ENCODE measurements at regions not wholly inside any gene's neighbourhood (a gene's known extent, or its start where the extent isn't known, plus 50 kb on each side); places are given as distances from the start of the nearest gene placed in this dataset.

DNA sequence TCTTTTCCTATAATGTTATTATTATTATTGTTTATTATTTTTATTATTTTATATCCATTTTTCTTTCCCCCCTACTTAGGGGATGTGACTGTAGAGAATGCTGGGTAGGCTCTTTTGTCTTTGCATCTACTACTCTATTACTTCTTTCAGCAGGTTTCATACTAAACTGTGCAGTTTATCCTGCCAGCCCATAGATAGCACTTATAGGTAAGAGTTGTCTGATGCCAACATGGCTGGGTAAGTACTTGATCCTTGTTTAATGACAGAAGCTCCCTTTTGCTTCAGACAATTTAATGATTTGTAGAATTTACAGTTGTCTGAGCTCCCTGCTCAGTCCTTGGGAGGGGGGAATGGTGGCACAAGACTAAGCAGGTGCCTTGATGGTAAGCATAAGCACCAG, 262.9 kb upstream of the CDH2 start:
- no peak overlapping the region for H4K12ac ChIP-seq (ENCODE audit: low read depth, low read length)
- H2BK5ac ChIP-seq (ENCODE audit: low read depth, low read length, poor library complexity), result no peak overlapping the region
- no peak overlapping the region for H2BK120ac ChIP-seq (ENCODE audit: insufficient read depth, low read length, poor library complexity)
- no peaks in the 10 kb centered on the region for H3K4me1 ChIP-seq (ENCODE audit: control insufficient read depth in 1 of 2, insufficient read depth in 2 of 2, low read length in 2 of 2)
- no peaks in the 10 kb centered on the region for H3K27me3 ChIP-seq (ENCODE audit: insufficient read depth, low read length)
- no peak overlapping the region for H2AK5ac ChIP-seq (ENCODE audit: low read length)
- no peak overlapping the region for H3K4me3 ChIP-seq (ENCODE audit: low read depth, low read length)
- no peaks in the 10 kb centered on the region for H3K79me2 ChIP-seq (ENCODE audit: control insufficient read depth, insufficient read depth, low read length, poor library complexity)
- H4K91ac ChIP-seq (ENCODE audit: low read depth, low read length), result no peak overlapping the region
- no peaks in the 10 kb centered on the region for H3K9me3 ChIP-seq (ENCODE audit: insufficient read depth, low read depth, low read length)
- no peak overlapping the region for H3K14ac ChIP-seq (ENCODE audit: low read length)
- H3K4ac ChIP-seq (ENCODE audit: low read depth, low read length), result no peak overlapping the region
- no peak overlapping the region for H2BK12ac ChIP-seq (ENCODE audit: low read length)
- H3K18ac ChIP-seq (ENCODE audit: low read length), result no peak overlapping the region
- no peak overlapping the region for H3K9ac ChIP-seq (ENCODE audit: low read length)
- no peak overlapping the region for H2AFZ ChIP-seq (ENCODE audit: insufficient read depth, low read length, poor library complexity)
- no peak for DNase-seq
- no peak overlapping the region for H3K4me2 ChIP-seq (ENCODE audit: low read length)
- H3K23ac ChIP-seq (ENCODE audit: low read length), result no peak overlapping the region
- H3K36me3 ChIP-seq (ENCODE audit: control insufficient read depth in 1 of 2, insufficient read depth in 2 of 2, low read length in 2 of 2), result no peaks in the 10 kb centered on the region
- no peaks in the 10 kb centered on the region for H3K79me1 ChIP-seq (ENCODE audit: low read length)
- no peak overlapping the region for H3K27ac ChIP-seq (ENCODE audit: low read depth, low read length)
- no peak overlapping the region for H4K8ac ChIP-seq (ENCODE audit: low read depth, low read length)

DNA sequence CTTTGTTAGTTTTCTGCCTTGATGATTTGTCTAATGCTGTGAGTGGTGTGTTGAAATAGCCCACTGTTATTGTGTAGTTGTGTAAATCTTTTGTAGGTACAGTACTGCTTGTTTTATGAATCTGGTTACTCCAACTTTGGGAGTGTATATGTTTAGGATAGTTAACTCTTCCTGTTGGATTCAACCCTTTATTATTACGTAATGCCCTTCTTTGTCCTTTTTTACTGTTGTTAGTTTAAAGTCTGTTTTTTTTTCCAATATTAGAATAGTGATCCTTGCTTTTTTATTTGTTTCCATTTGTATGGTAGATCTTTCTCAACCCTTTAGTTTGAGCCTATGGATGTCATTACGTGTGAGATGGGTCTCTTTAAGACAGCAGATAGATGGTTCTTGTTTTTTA, 261.5 kb upstream of the CDH2 start:
- no peak overlapping the region for H3K23ac ChIP-seq (ENCODE audit: low read length)
- WGBS (ENCODE audit: extremely low coverage, insufficient coverage, insufficient read length), result no CpG with 5 or more reads among the region's 2 CpGs
- H3K18ac ChIP-seq (ENCODE audit: low read length), result no peak overlapping the region
- H3K79me1 ChIP-seq (ENCODE audit: low read length), result no peaks in the 10 kb centered on the region
- no peak overlapping the region for H4K8ac ChIP-seq (ENCODE audit: low read depth, low read length)
- H3K4me3 ChIP-seq (ENCODE audit: low read depth, low read length), result no peak overlapping the region
- H2BK12ac ChIP-seq (ENCODE audit: low read length), result no peak overlapping the region
- no peak overlapping the region for H4K12ac ChIP-seq (ENCODE audit: low read depth, low read length)
- no peaks in the 10 kb centered on the region for H3K9me3 ChIP-seq (ENCODE audit: insufficient read depth, low read depth, low read length)
- H3K4ac ChIP-seq (ENCODE audit: low read depth, low read length), result no peak overlapping the region
- H3K4me2 ChIP-seq (ENCODE audit: low read length), result no peak overlapping the region
- no peaks in the 10 kb centered on the region for H3K79me2 ChIP-seq (ENCODE audit: control insufficient read depth, insufficient read depth, low read length, poor library complexity)
- DNase-seq, result no peak
- H2BK120ac ChIP-seq (ENCODE audit: insufficient read depth, low read length, poor library complexity), result no peak overlapping the region
- no peak overlapping the region for H3K14ac ChIP-seq (ENCODE audit: low read length)
- H2AFZ ChIP-seq (ENCODE audit: insufficient read depth, low read length, poor library complexity), result no peak overlapping the region
- H3K9ac ChIP-seq (ENCODE audit: low read length), result no peak overlapping the region
- no peaks in the 10 kb centered on the region for H3K4me1 ChIP-seq (ENCODE audit: control insufficient read depth in 1 of 2, insufficient read depth in 2 of 2, low read length in 2 of 2)
- no peak overlapping the region for H2BK5ac ChIP-seq (ENCODE audit: low read depth, low read length, poor library complexity)
- no peaks in the 10 kb centered on the region for H3K36me3 ChIP-seq (ENCODE audit: control insufficient read depth in 1 of 2, insufficient read depth in 2 of 2, low read length in 2 of 2)
- H3K27me3 ChIP-seq (ENCODE audit: insufficient read depth, low read length), result no peaks in the 10 kb centered on the region
- H2AK5ac ChIP-seq (ENCODE audit: low read length), result no peak overlapping the region
- H3K27ac ChIP-seq (ENCODE audit: low read depth, low read length), result no peak overlapping the region
- H4K91ac ChIP-seq (ENCODE audit: low read depth, low read length), result no peak overlapping the region

DNA sequence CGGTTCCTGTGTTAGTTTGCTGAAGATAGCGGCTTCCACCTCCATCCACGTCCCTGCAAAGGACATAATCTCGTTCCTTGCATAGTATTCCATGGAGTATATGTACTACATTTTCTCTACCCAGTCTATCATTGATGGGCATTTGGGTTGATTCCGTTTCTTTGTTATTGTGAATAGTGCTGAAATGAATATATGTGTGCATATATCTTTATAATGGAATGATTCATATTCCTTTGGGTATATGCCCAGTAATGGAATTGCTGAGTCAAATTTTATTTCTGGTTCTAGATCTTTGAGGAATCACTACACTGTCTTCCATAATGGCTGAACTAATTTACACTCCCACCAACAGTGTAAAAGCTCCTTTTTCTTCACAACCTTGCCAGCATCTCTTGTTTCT, 255.4 kb upstream of the CDH2 start:
- no peak overlapping the region for H2BK12ac ChIP-seq (ENCODE audit: low read length)
- no peak overlapping the region for H4K91ac ChIP-seq (ENCODE audit: low read depth, low read length)
- no peak overlapping the region for H2AK5ac ChIP-seq (ENCODE audit: low read length)
- H3K18ac ChIP-seq (ENCODE audit: low read length), result no peak overlapping the region
- no peak overlapping the region for H3K4ac ChIP-seq (ENCODE audit: low read depth, low read length)
- no peaks in the 10 kb centered on the region for H3K27me3 ChIP-seq (ENCODE audit: insufficient read depth, low read length)
- no peak overlapping the region for H3K4me3 ChIP-seq (ENCODE audit: low read depth, low read length)
- no peak overlapping the region for H2BK120ac ChIP-seq (ENCODE audit: insufficient read depth, low read length, poor library complexity)
- no peaks in the 10 kb centered on the region for H3K9me3 ChIP-seq (ENCODE audit: insufficient read depth, low read depth, low read length)
- H3K27ac ChIP-seq (ENCODE audit: low read depth, low read length), result no peak overlapping the region
- H3K4me1 ChIP-seq (ENCODE audit: control insufficient read depth in 1 of 2, insufficient read depth in 2 of 2, low read length in 2 of 2), result no peaks in the 10 kb centered on the region
- H2BK5ac ChIP-seq (ENCODE audit: low read depth, low read length, poor library complexity), result no peak overlapping the region
- no peak overlapping the region for H3K14ac ChIP-seq (ENCODE audit: low read length)
- no peaks in the 10 kb centered on the region for H3K79me2 ChIP-seq (ENCODE audit: control insufficient read depth, insufficient read depth, low read length, poor library complexity)
- no CpG with 5 or more reads among the region's 5 CpGs for WGBS (ENCODE audit: extremely low coverage, insufficient coverage, insufficient read length)
- H4K12ac ChIP-seq (ENCODE audit: low read depth, low read length), result no peak overlapping the region
- no peaks in the 10 kb centered on the region for H3K36me3 ChIP-seq (ENCODE audit: control insufficient read depth in 1 of 2, insufficient read depth in 2 of 2, low read length in 2 of 2)
- no peak overlapping the region for H3K4me2 ChIP-seq (ENCODE audit: low read length)
- DNase-seq, result no peak
- H3K9ac ChIP-seq (ENCODE audit: low read length), result no peak overlapping the region
- no peak overlapping the region for H4K8ac ChIP-seq (ENCODE audit: low read depth, low read length)
- no peaks in the 10 kb centered on the region for H3K79me1 ChIP-seq (ENCODE audit: low read length)
- H3K23ac ChIP-seq (ENCODE audit: low read length), result no peak overlapping the region
- H2AFZ ChIP-seq (ENCODE audit: insufficient read depth, low read length, poor library complexity), result no peak overlapping the region

DNA sequence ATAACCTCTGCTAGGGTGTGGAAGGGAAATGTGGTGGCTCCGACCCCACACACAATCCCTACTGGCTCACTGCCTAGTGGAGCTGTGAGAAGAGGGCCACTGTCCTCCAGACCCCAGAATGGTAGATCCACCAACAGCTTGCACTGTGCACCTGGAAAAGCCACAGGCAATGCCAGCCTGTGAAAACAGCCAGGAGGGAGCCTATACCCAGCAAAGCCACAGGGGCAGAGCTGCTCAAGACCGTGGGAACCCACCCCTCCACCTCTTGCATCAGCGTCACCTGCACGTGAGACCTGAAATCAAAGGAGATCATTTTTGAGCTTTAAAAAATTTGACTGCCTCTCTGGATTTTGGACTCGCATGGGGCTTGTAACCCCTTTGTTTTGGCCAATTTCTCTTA, 249.0 kb upstream of the CDH2 start:
- peaks cover 3% of the 10 kb centered on the region for H3K9me3 ChIP-seq (ENCODE audit: insufficient read depth, low read depth, low read length)
- H2BK120ac ChIP-seq (ENCODE audit: insufficient read depth, low read length, poor library complexity), result no peak overlapping the region
- no peak overlapping the region for H2AK5ac ChIP-seq (ENCODE audit: low read length)
- H3K36me3 ChIP-seq (ENCODE audit: control insufficient read depth in 1 of 2, insufficient read depth in 2 of 2, low read length in 2 of 2), result no peaks in the 10 kb centered on the region
- WGBS (ENCODE audit: extremely low coverage, insufficient coverage, insufficient read length), result no CpG with 5 or more reads among the region's 5 CpGs
- no peak overlapping the region for H4K8ac ChIP-seq (ENCODE audit: low read depth, low read length)
- no peak overlapping the region for H3K14ac ChIP-seq (ENCODE audit: low read length)
- no peak overlapping the region for H3K18ac ChIP-seq (ENCODE audit: low read length)
- no peak overlapping the region for H3K4me3 ChIP-seq (ENCODE audit: low read depth, low read length)
- H3K79me1 ChIP-seq (ENCODE audit: low read length), result no peaks in the 10 kb centered on the region
- no peak overlapping the region for H3K4ac ChIP-seq (ENCODE audit: low read depth, low read length)
- no peak overlapping the region for H3K4me2 ChIP-seq (ENCODE audit: low read length)
- H2BK12ac ChIP-seq (ENCODE audit: low read length), result no peak overlapping the region
- H3K79me2 ChIP-seq (ENCODE audit: control insufficient read depth, insufficient read depth, low read length, poor library complexity), result no peaks in the 10 kb centered on the region
- no peak overlapping the region for H3K9ac ChIP-seq (ENCODE audit: low read length)
- no peak for DNase-seq
- H4K12ac ChIP-seq (ENCODE audit: low read depth, low read length), result no peak overlapping the region
- H3K23ac ChIP-seq (ENCODE audit: low read length), result no peak overlapping the region
- H3K27ac ChIP-seq (ENCODE audit: low read depth, low read length), result no peak overlapping the region
- no peak overlapping the region for H2BK5ac ChIP-seq (ENCODE audit: low read depth, low read length, poor library complexity)
- H3K27me3 ChIP-seq (ENCODE audit: insufficient read depth, low read length), result no peaks in the 10 kb centered on the region
- no peak overlapping the region for H4K91ac ChIP-seq (ENCODE audit: low read depth, low read length)
- no peak overlapping the region for H2AFZ ChIP-seq (ENCODE audit: insufficient read depth, low read length, poor library complexity)
- no peaks in the 10 kb centered on the region for H3K4me1 ChIP-seq (ENCODE audit: control insufficient read depth in 1 of 2, insufficient read depth in 2 of 2, low read length in 2 of 2)

DNA sequence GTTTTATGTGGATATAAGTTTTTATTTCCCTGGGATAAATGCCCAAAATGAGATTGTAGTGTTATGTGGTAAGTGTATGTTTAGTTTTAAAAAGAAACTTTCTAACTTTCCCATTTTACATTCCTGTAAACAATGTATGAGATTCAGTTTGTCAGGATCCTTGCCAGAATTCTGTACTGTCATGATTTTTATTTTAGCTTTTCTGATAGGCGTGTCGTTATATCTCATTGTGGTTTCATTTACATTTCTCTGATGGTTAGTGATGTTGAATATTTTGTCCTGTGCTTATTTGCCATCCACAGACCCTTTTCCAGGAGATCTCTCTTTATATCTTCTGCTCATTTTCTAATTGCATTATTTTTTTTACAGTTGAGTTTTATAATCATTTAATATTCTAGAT, 245.6 kb upstream of the CDH2 start:
- Histone ChIP-seq H3K9me3 (ENCODE audit: insufficient read depth, low read depth, low read length) (peaks cover 3% of the 10 kb centered on the region), H3K9ac (ENCODE audit: low read length) (no peak overlapping the region), H3K4me1 (ENCODE audit: control insufficient read depth in 1 of 2, insufficient read depth in 2 of 2, low read length in 2 of 2) (no peaks in the 10 kb centered on the region), H3K36me3 (ENCODE audit: control insufficient read depth in 1 of 2, insufficient read depth in 2 of 2, low read length in 2 of 2) (no peaks in the 10 kb centered on the region), H3K23ac (ENCODE audit: low read length) (no peak overlapping the region), H3K14ac (ENCODE audit: low read length) (no peak overlapping the region), H4K12ac (ENCODE audit: low read depth, low read length) (no peak overlapping the region), H3K79me1 (ENCODE audit: low read length) (no peaks in the 10 kb centered on the region), H3K18ac (ENCODE audit: low read length) (no peak overlapping the region), H3K79me2 (ENCODE audit: control insufficient read depth, insufficient read depth, low read length, poor library complexity) (no peaks in the 10 kb centered on the region), H2BK12ac (ENCODE audit: low read length) (no peak overlapping the region), H3K27ac (ENCODE audit: low read depth, low read length) (no peak overlapping the region), H3K27me3 (ENCODE audit: insufficient read depth, low read length) (no peaks in the 10 kb centered on the region), H2BK120ac (ENCODE audit: insufficient read depth, low read length, poor library complexity) (no peak overlapping the region), H2AFZ (ENCODE audit: insufficient read depth, low read length, poor library complexity) (no peak overlapping the region), H2BK5ac (ENCODE audit: low read depth, low read length, poor library complexity) (no peak overlapping the region), H4K8ac (ENCODE audit: low read depth, low read length) (no peak overlapping the region), H2AK5ac (ENCODE audit: low read length) (no peak overlapping the region), H4K91ac (ENCODE audit: low read depth, low read length) (no peak overlapping the region), H3K4me3 (ENCODE audit: low read depth, low read length) (no peak overlapping the region), H3K4me2 (ENCODE audit: low read length) (no peak overlapping the region), H3K4ac (ENCODE audit: low read depth, low read length) (no peak overlapping the region)
- WGBS (ENCODE audit: extremely low coverage, insufficient coverage, insufficient read length), result no CpG with 5 or more reads among the region's 2 CpGs
- no peak for DNase-seq
